ENCODE measurements at regions not wholly inside any gene's neighbourhood (a gene's known extent, or its start where the extent isn't known, plus 50 kb on each side); places are given as distances from the start of the nearest gene placed in this dataset.

DNA sequence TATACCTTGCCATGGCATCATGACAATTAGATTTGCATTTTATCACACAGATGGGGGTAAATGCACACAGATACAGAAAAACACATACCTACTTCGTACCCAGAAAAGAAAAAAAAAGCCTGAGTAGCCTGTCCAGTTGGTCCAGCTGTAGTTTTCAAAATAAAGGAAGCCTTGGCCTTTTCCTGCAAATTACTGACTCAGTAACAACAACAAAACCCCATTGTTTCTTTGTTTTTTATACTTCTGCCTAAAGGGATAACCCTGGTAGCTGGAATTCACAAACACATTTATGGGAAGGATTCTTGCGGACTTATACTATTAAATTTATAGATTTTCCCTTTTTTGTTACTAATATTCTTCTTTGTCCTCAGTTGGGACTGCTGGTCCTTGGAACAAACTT lies 156.4 kb upstream of the PCDH10 start:
- H3K4me3 ChIP-seq (ENCODE audit: low read depth, poor library complexity, severe bottlenecking) = no peak overlapping the region
- WGBS, 2 donors = 50 to 54% methylated on average over 2 of the region's 2 CpGs
- TF ChIP-seq, protein P1, sequence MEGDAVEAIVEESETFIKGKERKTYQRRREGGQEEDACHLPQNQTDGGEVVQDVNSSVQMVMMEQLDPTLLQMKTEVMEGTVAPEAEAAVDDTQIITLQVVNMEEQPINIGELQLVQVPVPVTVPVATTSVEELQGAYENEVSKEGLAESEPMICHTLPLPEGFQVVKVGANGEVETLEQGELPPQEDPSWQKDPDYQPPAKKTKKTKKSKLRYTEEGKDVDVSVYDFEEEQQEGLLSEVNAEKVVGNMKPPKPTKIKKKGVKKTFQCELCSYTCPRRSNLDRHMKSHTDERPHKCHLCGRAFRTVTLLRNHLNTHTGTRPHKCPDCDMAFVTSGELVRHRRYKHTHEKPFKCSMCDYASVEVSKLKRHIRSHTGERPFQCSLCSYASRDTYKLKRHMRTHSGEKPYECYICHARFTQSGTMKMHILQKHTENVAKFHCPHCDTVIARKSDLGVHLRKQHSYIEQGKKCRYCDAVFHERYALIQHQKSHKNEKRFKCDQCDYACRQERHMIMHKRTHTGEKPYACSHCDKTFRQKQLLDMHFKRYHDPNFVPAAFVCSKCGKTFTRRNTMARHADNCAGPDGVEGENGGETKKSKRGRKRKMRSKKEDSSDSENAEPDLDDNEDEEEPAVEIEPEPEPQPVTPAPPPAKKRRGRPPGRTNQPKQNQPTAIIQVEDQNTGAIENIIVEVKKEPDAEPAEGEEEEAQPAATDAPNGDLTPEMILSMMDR (IDR thresholded peaks at IDR 0.05) = no peak
- no peak for TF ChIP-seq POLR2A (IDR thresholded peaks at IDR 0.05)
- intact Hi-C loops (cut with DNase I; ENCODE audit: low total_unique reads) = no loop called here
- no peak for DNase-seq (ENCODE audit: low spot score in 2 of 2)

DNA sequence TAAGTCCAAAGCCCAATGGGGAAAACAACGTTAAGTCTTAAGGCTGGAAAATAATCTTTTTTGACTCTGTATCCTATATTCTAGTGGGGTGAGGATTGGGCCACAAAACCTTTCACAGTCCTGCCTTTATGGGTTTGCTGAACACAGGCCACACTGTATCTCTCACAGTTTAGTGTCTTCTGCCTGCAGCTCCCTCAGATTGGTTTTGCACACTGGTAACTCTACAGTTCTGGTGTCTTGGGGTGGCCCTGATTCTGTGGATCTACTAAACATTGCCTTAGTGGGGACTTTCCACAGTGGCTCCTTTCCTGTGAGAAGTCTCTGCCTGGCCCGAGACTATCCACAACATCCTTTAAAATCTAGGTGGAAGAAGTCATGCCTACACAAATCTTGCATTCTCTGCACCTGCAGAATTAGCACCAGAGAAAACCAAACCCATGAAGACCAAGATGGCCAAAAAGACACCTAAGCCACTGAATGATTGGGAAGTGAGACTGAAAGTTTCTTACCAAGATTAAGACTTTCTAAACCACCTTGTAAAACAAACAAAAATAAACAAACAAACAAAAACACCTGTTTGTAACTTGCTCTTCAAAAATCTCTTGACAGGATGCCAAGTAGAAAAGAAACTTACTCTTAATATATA lies 150.4 kb upstream of the PCDH10 start:
- DNase-seq (ENCODE audit: low spot score in 2 of 2) = no peak
- intact Hi-C loops (cut with DNase I; ENCODE audit: low total_unique reads) = no loop called here
- 84 to 91% methylated on average over 2 of the region's 2 CpGs for WGBS, 2 donors
- TF ChIP-seq POLR2A (IDR thresholded peaks at IDR 0.05) = no peak
- TF ChIP-seq, protein P1 (IDR thresholded peaks at IDR 0.05) = no peak
- H3K4me3 ChIP-seq (ENCODE audit: low read depth, poor library complexity, severe bottlenecking) = no peak overlapping the region

DNA sequence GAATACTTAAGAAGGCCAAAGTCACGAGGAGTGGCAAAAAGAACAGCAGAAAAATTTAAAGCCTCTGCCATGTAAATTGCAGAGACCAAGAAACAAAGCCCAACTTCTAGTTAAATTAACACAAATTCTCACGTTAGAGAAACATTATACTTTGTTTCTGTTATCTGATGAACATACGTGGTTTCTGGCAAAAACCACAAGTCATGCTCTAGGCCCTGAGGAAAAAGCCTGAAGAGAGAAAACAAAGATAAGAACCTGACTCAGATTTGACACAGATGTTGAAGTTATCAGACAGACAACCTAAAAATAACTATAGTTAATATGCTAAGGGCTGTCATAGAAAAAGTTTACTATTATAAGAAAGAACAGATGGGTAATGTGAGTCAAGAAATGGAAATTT lies 149.1 kb upstream of the PCDH10 start:
- H3K4me3 ChIP-seq (ENCODE audit: low read depth, poor library complexity, severe bottlenecking) = no peak overlapping the region
- WGBS, 2 donors = 27 to 36% methylated on average over 3 of the region's 3 CpGs
- no peak for DNase-seq (ENCODE audit: low spot score in 2 of 2)
- intact Hi-C loops (cut with DNase I; ENCODE audit: low total_unique reads) = no loop called here
- TF ChIP-seq, protein P1 (IDR thresholded peaks at IDR 0.05) = no peak
- no peak for TF ChIP-seq POLR2A (IDR thresholded peaks at IDR 0.05)

DNA sequence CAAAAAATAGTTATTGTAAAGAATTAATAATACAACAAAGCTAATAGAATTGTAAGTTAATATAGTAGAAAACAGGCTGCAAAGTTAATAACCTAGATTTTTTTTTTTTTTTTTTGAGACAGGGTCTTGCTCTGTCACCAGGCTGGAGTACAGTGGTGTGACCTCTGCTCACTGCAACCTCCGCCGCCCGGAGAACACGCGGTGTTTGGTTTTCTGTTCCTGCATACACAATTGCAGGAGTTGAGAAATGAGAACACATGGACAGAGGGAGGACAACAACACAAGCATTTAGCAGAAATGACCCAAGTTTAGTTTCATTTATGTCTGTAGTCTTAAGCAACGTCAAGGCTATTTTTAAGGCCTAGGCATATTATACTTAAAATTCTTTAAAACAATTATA lies 145.9 kb upstream of the PCDH10 start:
- TF ChIP-seq, protein P1 (IDR thresholded peaks at IDR 0.05) = no peak
- TF ChIP-seq POLR2A (IDR thresholded peaks at IDR 0.05) = no peak
- no peak overlapping the region for H3K4me3 ChIP-seq (ENCODE audit: low read depth, poor library complexity, severe bottlenecking)
- intact Hi-C loops (cut with DNase I; ENCODE audit: low total_unique reads) = no loop called here
- 93 to 97% methylated on average over 6 of the region's 6 CpGs for WGBS, 2 donors
- DNase-seq (ENCODE audit: low spot score in 2 of 2) = no peak

DNA sequence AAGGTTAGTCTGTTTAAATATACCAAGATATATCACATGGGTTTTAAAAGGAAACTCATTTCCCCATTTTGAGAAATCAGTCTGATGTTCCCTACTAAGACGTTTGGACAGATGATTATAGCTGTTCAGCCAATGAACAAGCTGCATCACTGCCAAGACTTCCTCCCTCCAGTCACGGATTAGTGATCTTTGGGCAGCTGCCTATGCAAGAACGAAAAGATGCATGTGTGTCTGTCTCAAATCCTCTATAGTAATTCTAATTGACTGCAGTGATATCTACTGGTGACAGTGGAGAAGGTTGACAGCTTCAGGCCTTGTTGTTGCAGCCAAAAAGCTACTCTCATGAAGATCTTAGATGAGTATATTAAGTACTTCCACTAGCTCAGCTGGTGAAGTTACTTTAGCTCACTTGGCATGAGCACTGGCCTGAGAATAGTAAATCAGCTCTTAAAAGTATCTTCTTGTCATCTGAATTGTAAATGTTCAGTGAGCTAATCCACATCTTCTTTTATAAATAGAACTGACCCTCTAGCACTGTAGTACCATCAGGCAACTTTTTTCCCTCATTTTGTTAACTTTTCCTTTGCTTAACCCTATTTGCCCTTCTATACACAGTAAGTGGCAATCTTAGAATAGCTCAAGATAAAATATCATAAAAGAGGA lies 134.5 kb upstream of the PCDH10 start:
- WGBS, 2 donors = 8 to 16% methylated on average over 3 of the region's 3 CpGs
- no peak for DNase-seq (ENCODE audit: low spot score in 2 of 2)
- TF ChIP-seq, protein P1 (IDR thresholded peaks at IDR 0.05) = no peak
- no peak for TF ChIP-seq POLR2A (IDR thresholded peaks at IDR 0.05)
- intact Hi-C loops (cut with DNase I; ENCODE audit: low total_unique reads) = no loop called here
- H3K4me3 ChIP-seq (ENCODE audit: low read depth, poor library complexity, severe bottlenecking) = no peak overlapping the region

Data from lower leg skin (tissue), 4 donors.